ENCODE measurements at regions not wholly inside any gene's neighbourhood (a gene's known extent, or its start where the extent isn't known, plus 50 kb on each side); places are given as distances from the start of the nearest gene placed in this dataset.

- TF ChIP-seq ATF3 (IDR thresholded peaks at IDR 0.05) (no peak), HNF4A (conservative IDR thresholded peaks at IDR 0.05) (no peak), YY1 (IDR thresholded peaks at IDR 0.05) (no peak), CTCF (IDR thresholded peaks at IDR 0.05; ENCODE audit: low read depth, low read length, missing input control) (no peak), GABPA (IDR thresholded peaks at IDR 0.05 in 1 of 2, conservative IDR thresholded peaks at IDR 0.05 in 1 of 2) (no peak), JUND (IDR thresholded peaks at IDR 0.05) (no peak), SP1 (IDR thresholded peaks at IDR 0.05) (no peak), HNF4G (IDR thresholded peaks at IDR 0.05) (no peak), TAF1 (conservative IDR thresholded peaks at IDR 0.05) (no peak)
These were observed 217.9 kb upstream of the MOCS1 start (continued) for GRCh38 chr6:40152196-40152595.

GRCh38 chr6:40148882-40149573 is 214.8 kb upstream of the MOCS1 start:
- H3K27ac ChIP-seq (ENCODE audit: low read depth in 1 of 2, low read length in 2 of 2), result no peak overlapping the region
- no peak overlapping the region for H3K9ac ChIP-seq (ENCODE audit: low read depth in 1 of 2, low read length in 2 of 2)
- TF ChIP-seq RAD21 (IDR thresholded peaks at IDR 0.05), result no peak
- TF ChIP-seq RXRA (IDR thresholded peaks at IDR 0.05), result no peak
- TF ChIP-seq SP1 (IDR thresholded peaks at IDR 0.05), result no peak
- TF ChIP-seq GABPA (IDR thresholded peaks at IDR 0.05 in 1 of 2, conservative IDR thresholded peaks at IDR 0.05 in 1 of 2), result no peak
- TF ChIP-seq YY1 (IDR thresholded peaks at IDR 0.05), result no peak
- no peak for TF ChIP-seq EGR1 (IDR thresholded peaks at IDR 0.05; ENCODE audit: low read depth in 2 of 2)
- TF ChIP-seq NR2F2 (IDR thresholded peaks at IDR 0.05), result no peak
- DNase-seq (ENCODE audit: low spot score), result no peak
- H3K4me3 ChIP-seq (ENCODE audit: low read depth in 1 of 3, low read length in 3 of 3), result no peak overlapping the region
- WGBS, result 90% methylated on average over 2 of the region's 2 CpGs
- no peaks in the 10 kb centered on the region for H3K36me3 ChIP-seq (ENCODE audit: control insufficient read depth in 4 of 4, insufficient read depth in 3 of 4, low read depth in 1 of 4, low read length in 3 of 4)
- no peaks in the 10 kb centered on the region for H3K9me3 ChIP-seq (ENCODE audit: control insufficient read depth in 4 of 4, low read length in 3 of 4)
- H3K4me1 ChIP-seq (ENCODE audit: control insufficient read depth in 4 of 4, insufficient read depth in 4 of 4, low read length in 3 of 4), result no peaks in the 10 kb centered on the region
- H3K27me3 ChIP-seq (ENCODE audit: control insufficient read depth in 4 of 4, insufficient read depth in 4 of 4, low read length in 3 of 4), result no peaks in the 10 kb centered on the region

GRCh38 chr6:40146902-40147301 is 212.6 kb upstream of the MOCS1 start:
- Histone ChIP-seq H3K27me3 (ENCODE audit: control insufficient read depth in 4 of 4, insufficient read depth in 4 of 4, low read length in 3 of 4) (no peaks in the 10 kb centered on the region), H3K4me3 (ENCODE audit: low read depth in 1 of 3, low read length in 3 of 3) (no peak overlapping the region), H3K27ac (ENCODE audit: low read depth in 1 of 2, low read length in 2 of 2) (no peak overlapping the region), H3K9me3 (ENCODE audit: control insufficient read depth in 4 of 4, low read length in 3 of 4) (no peaks in the 10 kb centered on the region), H3K36me3 (ENCODE audit: control insufficient read depth in 4 of 4, insufficient read depth in 3 of 4, low read depth in 1 of 4, low read length in 3 of 4) (no peaks in the 10 kb centered on the region), H3K4me1 (ENCODE audit: control insufficient read depth in 4 of 4, insufficient read depth in 4 of 4, low read length in 3 of 4) (no peaks in the 10 kb centered on the region), H3K9ac (ENCODE audit: low read depth in 1 of 2, low read length in 2 of 2) (no peak overlapping the region)
- DNase-seq (ENCODE audit: low spot score), result no peak
- 66% methylated on average over 3 of the region's 3 CpGs for WGBS
- TF ChIP-seq RAD21 (IDR thresholded peaks at IDR 0.05), result no peak
- TF ChIP-seq RXRA (IDR thresholded peaks at IDR 0.05), result no peak
- no peak for TF ChIP-seq CTCF (IDR thresholded peaks at IDR 0.05; ENCODE audit: low read depth, low read length, missing input control)
- TF ChIP-seq GABPA (IDR thresholded peaks at IDR 0.05 in 1 of 2, conservative IDR thresholded peaks at IDR 0.05 in 1 of 2), result no peak
- TF ChIP-seq TAF1 (conservative IDR thresholded peaks at IDR 0.05), result no peak
- no peak for TF ChIP-seq HNF4G (IDR thresholded peaks at IDR 0.05)
- no peak for TF ChIP-seq REST (IDR thresholded peaks at IDR 0.05)
- TF ChIP-seq YY1 (IDR thresholded peaks at IDR 0.05), result no peak
- TF ChIP-seq EGR1 (IDR thresholded peaks at IDR 0.05; ENCODE audit: low read depth in 2 of 2), result no peak
- TF ChIP-seq FOXA1 (IDR thresholded peaks at IDR 0.05), result no peak
- TF ChIP-seq SP1 (IDR thresholded peaks at IDR 0.05), result no peak
- no peak for TF ChIP-seq HNF4A (conservative IDR thresholded peaks at IDR 0.05)
- no peak for TF ChIP-seq JUND (IDR thresholded peaks at IDR 0.05)
- no peak for TF ChIP-seq MAX (IDR thresholded peaks at IDR 0.05)
- no peak for TF ChIP-seq ATF3 (IDR thresholded peaks at IDR 0.05)
- TF ChIP-seq NR2F2 (IDR thresholded peaks at IDR 0.05), result no peak
- no peak for TF ChIP-seq FOXA2 (IDR thresholded peaks at IDR 0.05)
- no peak for TF ChIP-seq ZBTB33 (IDR thresholded peaks at IDR 0.05)
